Ishikawa (cell line): ENCODE measurements at regions not wholly inside any gene's neighbourhood (a gene's known extent, or its start where the extent isn't known, plus 50 kb on each side); places are given as distances from the start of the nearest gene placed in this dataset.

Source experiments
- CEBPB ChIP-seq: IDR thresholded peaks from 2 replicates; pipeline ENCODE4 v1.6.1; 2012
- CREB1 ChIP-seq: IDR thresholded peaks from 2 replicates; pipeline ENCODE4 v1.6.1; 2012; ENCODE audit warnings: low read depth
- EP300 ChIP-seq: IDR thresholded peaks from 2 replicates; pipeline ENCODE4 v1.6.1; 2012; ENCODE audit warnings: borderline replicate concordance
- MAX ChIP-seq: IDR thresholded peaks from 2 replicates; pipeline ENCODE4 v1.6.1; 2012
- NFIC ChIP-seq: IDR thresholded peaks from 2 replicates; pipeline ENCODE4 v1.6.1; 2012
- RAD21 ChIP-seq: IDR thresholded peaks from 2 replicates; pipeline ENCODE4 v1.6.1; 2012; ENCODE audit warnings: low read depth
- TAF1 ChIP-seq: IDR thresholded peaks from 2 replicates; pipeline ENCODE4 v1.6.1; 2012; ENCODE audit warnings: low read depth, mild to moderate bottlenecking
- TCF12 ChIP-seq: IDR thresholded peaks from 2 replicates; pipeline ENCODE4 v1.6.1; 2012; ENCODE audit warnings: low read depth
- TEAD4 ChIP-seq: IDR thresholded peaks from 2 replicates; pipeline ENCODE4 v1.6.1; 2012
- USF1 ChIP-seq: IDR thresholded peaks from 2 replicates; pipeline ENCODE4 v1.6.1; 2012
- YY1 ChIP-seq: IDR thresholded peaks from 2 replicates; pipeline ENCODE4 v1.6.1; 2012; ENCODE audit warnings: low read depth
- ZBTB7A ChIP-seq: IDR thresholded peaks from 2 replicates; pipeline ENCODE4 v1.6.1; 2012; ENCODE audit warnings: low read depth

GRCh38 chr6:165950316-165950715, 217.3 kb downstream of the TBXT start:
- TF ChIP-seq USF1, result no peak
- TF ChIP-seq CEBPB, result no peak
- no peak for TF ChIP-seq EP300
- no peak for TF ChIP-seq NFIC
- no peak for TF ChIP-seq MAX
- no peak for TF ChIP-seq ZBTB7A
- TF ChIP-seq YY1, result no peak
- TF ChIP-seq RAD21, result no peak
- no peak for TF ChIP-seq TAF1
- no peak for TF ChIP-seq TCF12
- TF ChIP-seq TEAD4, result no peak
- TF ChIP-seq CREB1, result no peak
